Stimulated activated naive CD4-positive, alpha-beta T cell (primary cell): ENCODE measurements at regions not wholly inside any gene's neighbourhood (a gene's known extent, or its start where the extent isn't known, plus 50 kb on each side); places are given as distances from the start of the nearest gene placed in this dataset.
"Not testable (repeated sequence)": the region's sequence is repeated elsewhere in the genome, so short reads cannot be mapped to it uniquely, and the experiment has no call there.

Experiments
- DNase-seq, 6 experiments: peaks; one replicate each; lab custom pipeline; 2025; lab: John Stamatoyannopoulos, UW

DNA sequence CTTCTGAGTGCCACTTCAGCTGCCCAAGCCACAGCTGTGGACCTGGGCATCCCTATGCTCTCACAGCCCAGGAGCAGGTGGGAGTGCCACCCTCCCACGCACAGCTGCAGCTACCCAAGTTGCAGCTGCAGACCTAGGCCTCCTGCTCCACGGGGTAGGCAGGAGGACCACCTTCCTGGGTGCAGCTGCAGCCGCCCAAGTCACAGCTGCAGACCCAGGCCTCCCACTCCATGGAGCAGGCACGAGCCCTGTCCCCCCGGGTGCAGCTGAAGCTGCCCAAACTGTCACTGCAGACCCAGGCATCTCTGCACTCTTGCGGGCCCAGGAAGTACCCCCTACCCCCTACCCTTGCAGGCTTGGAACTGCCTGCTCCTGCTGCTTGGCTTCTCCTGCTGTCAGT is 260.2 kb downstream of the XPNPEP1 start:
- no peak for DNase-seq

DNA sequence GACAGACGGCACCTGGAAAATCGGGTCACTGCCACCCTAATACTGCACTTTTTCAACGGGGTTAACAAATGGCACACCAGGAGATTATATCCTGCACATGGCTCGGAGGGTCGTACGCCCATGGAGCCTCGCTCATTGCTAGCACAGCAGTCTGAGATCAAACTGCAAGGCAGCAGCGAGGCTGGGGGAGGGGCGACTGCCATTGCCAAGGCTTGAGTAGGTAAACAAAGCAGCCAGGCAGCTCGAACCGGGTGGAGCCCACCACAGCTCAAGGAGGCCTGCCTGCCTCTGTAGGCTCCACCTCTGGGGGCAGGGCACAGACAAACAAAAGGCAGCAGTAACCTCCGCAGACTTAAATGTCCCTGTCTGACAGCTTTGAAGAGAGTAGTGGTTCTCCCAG is 270.7 kb downstream of the XPNPEP1 start:
- DNase-seq = not testable (repeated sequence)

DNA sequence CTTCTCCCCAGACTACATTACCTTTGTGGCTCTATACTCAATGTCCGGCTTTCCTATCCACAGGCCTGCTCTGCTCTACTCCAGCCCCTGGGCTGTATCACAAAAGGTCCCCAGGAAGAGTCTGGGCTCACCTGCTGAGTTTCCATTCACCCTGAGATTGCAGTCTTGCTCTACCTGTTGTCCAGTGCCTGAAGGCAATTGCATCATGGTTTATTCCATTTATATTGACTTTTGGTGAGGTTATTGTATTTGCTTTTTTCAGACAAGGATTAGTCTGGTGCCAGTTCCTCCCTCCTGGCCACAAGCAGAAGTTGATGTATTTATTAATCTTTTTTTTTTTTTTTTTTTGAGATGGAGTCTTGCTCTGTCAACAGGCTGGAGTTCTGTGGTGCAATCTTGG is 273.1 kb downstream of the XPNPEP1 start:
- no peak for DNase-seq

DNA sequence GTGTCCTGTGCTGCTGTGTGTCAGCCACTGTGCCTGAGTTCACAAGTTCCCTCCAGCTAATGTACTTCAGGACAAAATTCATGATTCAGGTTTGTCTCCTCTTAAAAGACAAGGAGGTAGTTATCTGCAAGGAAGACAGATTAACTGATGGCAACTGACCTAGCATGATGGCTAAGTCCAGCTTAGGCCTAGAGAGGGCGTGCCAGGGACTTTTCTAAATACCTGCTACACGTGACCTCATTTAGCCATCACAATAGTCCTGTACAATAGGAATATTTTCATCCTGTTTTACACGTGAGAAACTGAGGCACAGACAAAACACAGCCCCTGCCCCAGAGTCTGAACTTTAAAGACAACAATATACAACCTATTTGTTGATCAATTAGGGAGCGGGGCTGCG is 275.7 kb downstream of the XPNPEP1 start:
- no peak for DNase-seq

DNA sequence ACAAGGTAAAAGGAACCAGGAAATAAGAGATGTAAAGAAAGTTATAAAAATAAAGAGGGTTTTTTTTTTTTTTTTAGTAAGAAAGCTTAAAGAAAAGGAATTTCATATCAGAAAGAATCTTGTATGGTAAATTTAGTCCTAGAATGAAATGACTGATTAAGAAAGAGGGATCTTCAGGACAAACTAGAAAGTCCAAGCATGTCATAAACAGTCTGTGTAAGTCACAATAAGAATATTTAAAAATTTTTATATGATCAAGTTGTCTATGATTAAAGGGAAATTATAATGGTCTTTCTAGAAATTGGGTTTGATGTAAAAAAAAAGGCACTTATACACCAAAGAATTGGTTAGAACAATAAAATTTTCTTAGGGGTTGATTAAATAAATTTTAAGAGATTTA is 289.5 kb downstream of the XPNPEP1 start:
- no peak for DNase-seq

DNA sequence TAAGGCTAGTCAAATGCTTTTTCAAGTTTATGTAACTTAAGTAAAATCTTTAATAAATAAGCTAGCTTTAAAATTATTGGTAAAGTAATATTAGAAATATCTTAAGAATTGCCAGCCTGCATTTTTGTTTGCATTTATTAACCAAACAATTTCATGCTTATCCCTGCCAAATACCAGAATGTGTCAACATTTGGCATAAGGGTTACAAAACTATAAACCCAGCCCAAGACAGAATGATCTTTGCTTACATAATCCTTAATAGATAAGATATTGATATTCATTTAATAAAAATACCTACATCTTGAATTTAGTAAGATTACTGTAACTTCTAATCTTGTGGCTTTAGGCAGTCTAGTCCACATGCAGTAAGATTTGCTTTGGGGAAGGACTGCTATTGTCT is 290.3 kb downstream of the XPNPEP1 start:
- not testable (repeated sequence) for DNase-seq

DNA sequence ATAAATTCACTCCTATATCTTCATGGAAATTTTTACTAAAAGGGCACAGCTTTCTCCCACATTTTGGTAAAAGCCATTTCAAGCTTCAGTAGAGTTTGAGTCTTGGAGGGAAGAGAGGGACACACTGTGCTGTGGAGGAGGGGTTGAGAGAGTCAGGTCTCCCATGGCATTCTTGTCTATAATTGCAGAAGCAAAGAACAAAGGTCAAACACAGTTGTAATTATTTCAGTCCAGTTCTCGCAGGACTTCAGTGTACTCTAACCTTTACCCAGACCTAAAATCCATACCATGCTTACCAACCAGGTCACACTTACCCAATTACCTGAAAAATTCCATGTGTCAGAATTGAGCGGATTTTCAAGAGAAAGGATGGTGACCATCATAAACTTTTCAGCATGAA is 298.4 kb downstream of the XPNPEP1 start:
- no peak for DNase-seq

DNA sequence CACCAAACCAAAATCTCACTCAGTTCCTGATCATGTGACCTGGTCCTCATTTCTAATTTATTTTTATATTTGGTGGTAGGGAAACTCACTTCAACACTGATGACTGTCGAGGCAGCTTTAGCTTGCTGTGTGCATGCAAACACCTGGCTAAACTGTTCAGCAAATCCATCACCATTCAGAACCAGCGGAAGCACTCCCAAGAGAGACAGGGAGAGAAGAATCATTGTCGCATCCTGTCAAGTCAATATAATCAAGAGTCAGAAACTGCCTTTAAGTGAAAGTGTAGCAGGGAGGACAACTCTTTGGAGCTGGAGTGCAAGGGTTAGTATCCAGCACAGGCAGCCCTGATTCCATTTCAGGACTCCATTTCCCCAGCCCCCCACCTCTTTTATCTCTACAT is 300.7 kb downstream of the XPNPEP1 start:
- DNase-seq = no peak

DNA sequence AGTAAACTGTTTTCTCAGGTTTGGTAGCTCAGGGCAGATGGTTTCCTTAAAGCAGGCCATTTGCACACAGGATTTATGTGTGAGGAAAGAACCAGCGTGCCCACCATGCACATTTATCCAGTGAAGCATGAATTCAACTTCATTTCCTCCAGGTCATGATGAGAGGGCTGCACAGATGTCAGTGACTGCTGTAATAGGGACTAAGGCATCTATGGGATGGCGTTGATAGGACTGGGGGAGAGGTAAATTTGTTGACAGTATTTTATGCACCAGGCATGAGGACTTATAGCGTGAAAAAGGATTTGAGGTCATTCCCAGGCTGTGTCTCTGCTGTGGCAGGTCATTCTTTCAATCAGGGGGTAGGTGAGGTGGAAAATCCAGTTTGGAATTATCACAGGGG is 302.9 kb downstream of the XPNPEP1 start:
- no peak for DNase-seq

DNA sequence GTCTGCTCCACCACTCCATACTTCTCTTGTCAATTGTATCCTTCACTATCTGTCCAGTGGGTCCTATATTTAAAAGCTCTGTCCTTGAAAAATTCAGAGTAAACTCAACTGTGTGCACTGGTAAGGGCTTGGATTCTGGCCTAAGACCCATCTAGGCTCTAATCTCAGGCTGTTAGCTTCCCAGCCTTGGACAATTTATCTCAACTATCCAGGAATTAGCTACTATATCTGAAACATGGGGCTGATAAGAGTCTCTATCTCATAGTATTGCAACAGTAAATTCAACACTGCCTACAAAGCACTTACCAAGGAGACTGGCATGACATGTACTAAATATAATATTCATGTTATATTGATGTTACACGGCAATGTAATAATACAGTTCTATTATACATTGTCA is 303.4 kb downstream of the XPNPEP1 start:
- no peak for DNase-seq

DNA sequence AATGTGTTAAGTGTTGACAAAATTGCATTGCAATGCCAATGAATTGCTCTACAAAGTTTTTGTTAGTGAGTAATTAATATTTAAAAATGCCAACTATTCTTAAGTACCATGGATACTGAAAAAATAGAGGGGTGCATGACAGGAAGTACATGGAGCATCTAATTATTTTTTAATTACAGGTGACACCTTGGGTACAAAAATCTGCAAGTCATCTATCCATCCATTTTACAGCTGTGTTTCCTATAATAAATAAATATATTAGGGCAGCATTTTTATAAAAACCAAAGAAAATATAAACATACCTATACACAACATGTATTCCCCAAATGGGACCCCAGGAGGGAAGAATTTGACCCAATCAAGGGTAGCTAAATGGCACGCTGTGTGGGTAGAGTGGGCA is 304.6 kb downstream of the XPNPEP1 start:
- DNase-seq = no peak

DNA sequence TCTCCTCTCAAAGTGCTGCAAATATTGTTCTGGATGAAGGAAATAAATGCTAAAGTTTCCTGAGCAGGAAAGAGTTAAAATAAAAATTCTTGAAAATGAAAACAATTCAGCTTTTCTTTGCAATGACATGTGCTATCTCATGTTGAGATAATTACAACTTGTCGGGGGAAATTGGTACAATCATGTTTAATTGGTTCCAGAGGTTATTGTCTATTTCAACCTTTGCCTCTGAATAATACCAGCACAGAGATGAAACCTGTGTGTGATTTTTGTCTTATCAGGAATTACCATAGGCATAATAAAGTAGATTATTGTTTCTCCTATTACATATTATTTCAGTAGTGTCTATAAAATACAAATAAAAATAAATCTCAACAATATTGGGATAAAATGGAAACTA is 305.0 kb downstream of the XPNPEP1 start:
- DNase-seq = no peak

DNA sequence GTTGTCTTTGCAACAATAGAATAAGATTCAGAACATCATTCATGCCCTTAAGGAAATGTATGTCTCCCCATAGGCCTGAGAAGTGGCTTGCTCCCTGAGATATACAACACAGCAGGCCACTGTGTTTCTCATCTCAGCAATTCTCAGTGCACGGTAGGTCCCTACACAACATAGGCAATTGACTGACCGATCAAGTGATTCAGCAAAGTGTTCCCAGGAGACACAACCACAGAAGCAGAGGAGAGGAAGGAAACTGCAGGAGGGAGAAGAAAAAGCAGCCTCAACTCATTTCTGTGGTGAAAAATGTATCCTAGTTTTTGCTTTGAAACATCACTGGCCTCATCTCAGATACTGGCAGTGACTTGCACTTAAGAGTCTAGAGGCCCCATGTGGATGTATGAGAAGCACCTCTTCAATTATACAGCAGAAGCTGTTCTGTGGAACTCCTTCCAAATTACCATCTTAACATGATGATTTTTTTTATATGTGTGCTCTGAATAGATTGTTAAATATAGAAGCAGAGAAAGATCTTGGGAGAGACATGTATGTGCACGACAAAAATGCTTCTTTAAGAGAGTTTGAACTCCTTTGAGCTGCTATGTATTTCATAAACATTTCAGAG is 306.8 kb downstream of the XPNPEP1 start:
- DNase-seq = no peak

DNA sequence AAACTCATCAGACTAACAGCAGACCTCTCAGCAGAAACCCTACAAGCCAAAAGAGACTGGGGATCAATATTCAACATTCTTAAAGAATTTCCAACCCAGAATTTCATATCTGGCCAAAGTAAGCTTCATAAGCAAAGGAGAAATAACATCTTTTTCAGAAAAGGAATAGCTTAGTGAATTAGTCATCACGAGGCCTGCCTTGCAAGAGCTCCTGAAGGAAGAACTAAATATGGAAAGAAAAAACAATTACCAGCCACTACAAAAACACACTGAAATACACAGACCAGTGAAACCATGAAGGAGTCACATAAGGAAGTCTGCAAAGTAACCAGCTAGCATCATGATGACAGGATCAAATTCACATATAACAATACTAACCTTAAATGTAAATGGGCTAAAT is 328.0 kb downstream of the XPNPEP1 start:
- DNase-seq = not testable (repeated sequence)

DNA sequence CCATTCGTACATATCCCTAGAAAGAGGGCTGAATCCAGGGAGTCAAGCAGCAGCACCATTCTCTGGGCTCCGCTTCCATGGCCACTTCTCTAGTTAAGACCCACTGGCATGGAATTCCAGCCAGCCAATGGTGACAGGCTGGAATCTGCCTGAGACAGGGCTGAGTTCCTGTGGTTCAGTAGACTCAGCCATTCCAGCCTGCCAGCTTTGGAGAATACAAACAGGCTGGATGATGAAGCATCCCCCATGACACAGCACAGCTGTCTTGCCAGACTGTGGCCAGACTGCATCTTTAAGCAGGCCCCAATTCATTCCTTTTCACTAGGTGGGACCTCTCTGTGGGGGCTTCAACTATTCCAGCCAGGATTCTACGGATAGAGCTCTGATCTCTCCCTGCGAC is 329.6 kb downstream of the XPNPEP1 start:
- DNase-seq = no peak

DNA sequence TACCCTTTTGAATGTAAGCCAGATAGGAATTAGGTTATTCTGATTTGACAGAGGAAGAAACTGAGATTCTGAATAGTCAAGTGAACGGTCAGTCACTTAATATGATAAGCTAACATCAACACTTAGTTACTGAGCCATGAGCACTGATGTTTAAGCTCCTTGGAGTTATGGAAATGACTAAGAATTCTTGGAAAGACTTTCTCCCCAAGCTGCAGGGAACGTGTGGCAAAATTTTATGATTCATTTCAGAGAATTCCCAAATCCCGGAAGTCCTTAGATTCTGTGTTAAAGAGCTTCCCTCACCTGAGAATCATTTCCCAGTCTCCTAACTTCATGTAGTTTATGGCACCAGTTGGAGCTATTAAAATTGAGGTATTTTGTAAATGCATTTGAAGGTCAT is 330.9 kb downstream of the XPNPEP1 start:
- DNase-seq = no peak

DNA sequence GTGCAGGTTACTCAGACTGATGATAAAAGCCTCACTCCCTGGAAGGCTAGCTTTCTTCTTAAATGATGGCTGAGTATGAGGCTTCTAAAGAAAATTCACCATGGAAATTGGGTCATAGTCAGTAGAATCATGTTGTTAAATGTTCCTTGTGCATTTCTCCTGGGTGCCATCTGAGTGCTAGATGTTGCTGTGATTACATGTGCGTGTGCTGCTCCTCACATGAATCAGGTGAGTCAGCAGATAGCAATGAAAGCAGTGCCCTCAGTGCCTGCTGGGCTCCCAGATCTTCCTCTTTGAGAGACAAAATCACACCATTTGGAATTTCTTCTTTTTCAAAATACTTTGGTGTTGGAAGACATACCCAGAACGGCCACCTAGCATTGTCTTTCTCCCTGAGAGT is 331.7 kb downstream of the XPNPEP1 start:
- no peak for DNase-seq

DNA sequence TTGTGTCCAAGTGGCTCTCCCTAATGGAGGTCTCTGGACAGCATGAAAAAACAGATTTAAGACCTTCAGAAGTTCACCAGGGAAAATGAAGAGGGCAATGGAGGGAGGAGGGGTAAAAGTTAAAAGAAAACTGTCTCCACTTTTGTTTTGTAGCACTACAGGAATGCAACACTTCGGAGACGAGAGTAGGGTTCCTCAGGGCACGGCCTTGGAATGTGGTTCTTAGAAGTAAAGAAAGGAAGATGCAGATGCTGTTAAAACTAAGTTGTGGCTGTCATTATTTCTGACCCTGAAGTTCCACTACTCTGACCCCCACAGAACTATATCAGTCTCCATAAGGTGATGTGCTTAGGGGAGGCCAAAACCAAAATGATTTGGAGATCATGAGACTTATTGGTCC is 335.1 kb downstream of the XPNPEP1 start:
- no peak for DNase-seq

DNA sequence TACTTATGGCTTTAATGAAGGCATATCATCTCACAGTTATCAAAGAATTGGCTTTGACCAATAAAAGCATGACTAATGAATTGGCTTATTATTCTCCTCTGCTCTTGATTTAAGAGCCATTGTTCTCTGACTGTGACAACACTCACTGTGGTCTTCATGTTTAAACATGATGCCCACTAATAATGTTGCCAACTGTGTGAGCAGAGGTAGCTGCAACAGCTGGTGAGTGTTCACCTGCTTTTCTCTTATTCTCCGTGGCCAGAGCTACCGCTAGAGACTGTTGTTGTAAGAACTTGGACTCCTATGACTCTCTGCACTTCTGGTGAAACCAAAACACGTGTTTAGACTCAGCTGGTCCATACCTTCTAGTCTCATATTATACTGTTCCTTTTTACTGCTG is 335.9 kb downstream of the XPNPEP1 start:
- DNase-seq = no peak

DNA sequence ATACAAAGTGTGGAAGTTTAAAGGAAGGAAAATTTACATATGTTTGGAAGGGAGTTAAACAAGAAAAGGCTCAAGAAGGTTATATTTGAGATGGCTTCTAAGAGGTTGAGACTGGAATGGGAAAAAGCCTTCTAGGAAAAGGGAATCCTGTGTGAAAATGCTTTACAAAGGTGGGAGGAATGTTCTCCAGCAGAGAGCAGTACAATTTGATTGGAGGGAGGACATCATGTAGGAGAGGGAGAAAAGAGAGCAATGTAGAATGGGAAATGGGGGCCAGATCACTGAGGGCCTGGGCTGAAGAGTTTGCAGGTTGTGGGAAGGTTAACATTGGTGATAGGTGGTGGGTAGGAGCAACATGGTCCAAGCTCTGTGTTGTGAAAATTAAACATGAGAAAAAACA is 366.9 kb downstream of the XPNPEP1 start:
- no peak for DNase-seq

DNA sequence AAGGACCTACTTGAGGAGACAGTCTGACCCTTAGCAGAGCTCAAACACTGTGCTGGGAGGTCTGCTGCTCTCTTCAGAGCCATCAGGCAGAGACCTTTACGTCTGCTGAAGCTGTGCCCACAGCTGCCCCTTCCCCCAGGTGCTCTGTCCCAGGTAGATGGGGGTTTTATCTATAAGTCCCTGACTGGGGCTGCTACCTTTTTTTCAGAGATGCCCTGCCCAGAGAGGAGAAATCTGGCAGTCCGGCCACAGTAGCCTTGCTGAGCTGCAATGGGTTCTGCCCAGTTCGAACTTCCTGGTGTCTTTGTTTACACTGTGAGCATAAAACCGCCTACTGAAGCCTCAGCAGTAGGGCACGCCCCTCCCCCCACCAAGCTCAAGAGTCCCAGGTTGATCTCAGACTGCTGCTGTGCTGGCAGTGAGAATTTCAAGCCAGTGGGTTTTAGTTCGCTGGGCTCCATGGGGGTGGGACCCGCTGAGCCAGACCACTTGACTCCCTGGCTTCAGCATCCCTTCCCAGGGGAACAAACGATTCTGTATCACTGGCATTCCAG is 381.2 kb downstream of the XPNPEP1 start:
- not testable (repeated sequence) for DNase-seq

DNA sequence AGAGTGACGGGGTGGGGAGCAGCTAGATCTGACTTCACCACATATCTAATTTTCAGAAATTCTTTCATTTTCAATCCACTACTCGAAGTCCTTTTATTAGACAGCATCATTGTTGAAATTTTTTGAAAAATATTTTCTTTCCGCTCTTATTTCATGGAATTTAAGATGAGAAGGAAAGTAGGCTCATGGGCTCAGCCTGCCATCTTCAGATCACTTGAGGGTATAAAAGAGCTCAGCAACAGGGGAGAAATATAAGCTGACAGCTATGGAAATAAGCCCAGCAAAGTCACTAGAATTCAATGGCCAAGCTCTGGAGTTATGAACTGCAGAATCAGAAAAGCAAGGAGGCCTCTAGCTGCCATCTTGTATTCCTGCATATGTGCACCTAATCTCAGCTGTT is 389.1 kb downstream of the XPNPEP1 start:
- DNase-seq = no peak

DNA sequence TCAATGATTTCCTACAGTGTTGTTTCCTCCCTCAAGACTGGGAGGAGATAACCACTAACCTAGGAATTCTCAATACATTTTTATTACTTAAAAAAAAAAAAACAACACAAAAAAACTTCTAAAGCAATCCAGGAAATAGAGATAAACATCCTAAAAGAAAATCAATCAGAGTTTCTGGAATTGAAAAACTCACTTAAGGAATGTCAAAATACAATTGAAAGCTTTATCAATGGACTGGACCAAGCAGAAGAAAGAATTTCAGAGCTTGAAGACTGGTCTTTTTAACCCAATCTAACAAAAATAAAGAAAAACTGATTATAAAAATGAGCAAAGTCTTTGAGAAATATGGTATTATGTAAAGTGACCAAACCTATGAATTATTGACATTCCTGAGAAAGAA is 394.1 kb downstream of the XPNPEP1 start:
- DNase-seq = no peak

DNA sequence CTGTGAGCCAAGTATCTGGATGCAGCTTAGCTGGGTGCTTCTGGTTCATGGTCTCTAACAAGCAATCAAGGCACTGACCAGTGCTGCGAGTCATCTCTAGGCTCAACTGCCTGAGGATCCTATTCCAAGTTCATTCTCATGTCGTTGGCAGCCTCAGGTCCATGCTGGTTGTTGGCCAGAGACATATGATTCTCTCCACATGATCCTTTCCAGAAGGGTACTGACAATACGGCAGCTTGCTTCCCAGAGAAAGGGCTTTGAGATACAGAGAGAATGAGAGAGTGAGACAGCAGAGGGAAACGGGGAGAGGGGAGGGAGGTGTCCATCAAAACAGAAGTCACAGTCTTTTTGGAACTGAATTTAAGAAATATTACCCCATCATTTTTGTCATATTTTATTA is 405.6 kb downstream of the XPNPEP1 start:
- DNase-seq = no peak

DNA sequence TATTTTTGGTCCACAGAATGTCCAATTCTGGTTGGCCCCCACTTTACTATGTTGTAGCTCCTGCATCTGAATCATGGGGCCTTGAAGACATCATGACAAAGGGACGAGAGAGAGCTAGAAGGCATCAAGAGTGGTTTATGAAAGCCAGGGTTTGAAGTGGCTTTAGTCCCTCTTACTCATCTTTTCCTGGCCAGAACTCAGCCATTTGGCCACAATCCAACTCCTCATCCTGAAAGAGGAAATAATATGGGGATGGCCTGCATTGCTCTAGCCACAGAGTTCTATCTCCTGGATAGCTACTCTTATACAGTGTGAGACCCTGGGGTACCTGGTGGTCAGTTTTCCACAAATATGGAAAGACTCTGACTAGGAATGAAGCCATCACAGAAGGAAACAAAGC is 418.9 kb downstream of the XPNPEP1 start:
- no peak for DNase-seq
